CD8-positive, alpha-beta memory T cell (primary cell): ENCODE measurements at regions not wholly inside any gene's neighbourhood (a gene's known extent, or its start where the extent isn't known, plus 50 kb on each side); places are given as distances from the start of the nearest gene placed in this dataset.

ENCODE experiments used
- CTCF ChIA-PET: fragments of 350-600 bp; sonication (Branson Sonifier 250); formaldehyde crosslinking; loops from one replicate; lab custom pipeline; 2021; ENCODE audit warnings: antibody characterized with exemption; lab: Charles Lee
- POLR2A ChIA-PET: fragments of 350-600 bp; sonication (Branson Sonifier 250); formaldehyde crosslinking; loops from one replicate; lab custom pipeline; 2021; ENCODE audit warnings: antibody characterized with exemption; lab: Charles Lee
- DNase-seq, 5 donors: peaks; one replicate each; pipeline versions ENCODE4 v3.0.0 to v3.0.0-alpha.2; 2020 to 2022; ENCODE audit warnings: mixed read lengths in 1 of 5
- H3K27ac ChIP-seq: one replicate; pipeline ENCODE4 v1.7.0; 2013; ENCODE audit warnings: low read depth, mild to moderate bottlenecking, low read length, moderate library complexity
- H3K27me3 ChIP-seq: 2 replicates; pipeline ENCODE4 v1.7.0; 2013; ENCODE audit warnings: low read length, mild to moderate bottlenecking; ENCODE audit not compliant: insufficient read depth, poor library complexity, severe bottlenecking
- H3K36me3 ChIP-seq: 2 replicates; pipeline ENCODE4 v1.7.0; 2013; ENCODE audit warnings: mild to moderate bottlenecking, low read length, moderate library complexity; ENCODE audit not compliant: insufficient read depth
- H3K4me1 ChIP-seq: 2 replicates; pipeline ENCODE4 v1.7.0; 2013; ENCODE audit warnings: mild to moderate bottlenecking, low read length, moderate library complexity; ENCODE audit not compliant: insufficient read depth
- H3K4me3 ChIP-seq: 2 replicates; pipeline ENCODE4 v1.7.0; 2013; ENCODE audit warnings: mild to moderate bottlenecking, low read length
- H3K9me3 ChIP-seq: 2 replicates; pipeline ENCODE4 v1.7.0; 2013; ENCODE audit warnings: mild to moderate bottlenecking, low read length
- H3K27ac Mint-ChIP-seq, 8 donors: one replicate each; pipeline ENCODE4 v1.8.0; 2020 to 2021; ENCODE audit warnings: mixed read lengths in 8 of 8, mild to moderate bottlenecking in 6 of 8, inconsistent platforms in 3 of 8, moderate library complexity in 3 of 8
- H3K27me3 Mint-ChIP-seq, 2 donors: one replicate each; pipeline ENCODE4 v1.8.0; 2020 to 2021; ENCODE audit warnings: mixed read lengths in 2 of 2, mild to moderate bottlenecking in 1 of 2, moderate library complexity in 1 of 2
- H3K36me3 Mint-ChIP-seq, 3 donors: one replicate each; pipeline ENCODE4 v1.8.0; 2020 to 2021; ENCODE audit warnings: mixed read lengths in 3 of 3, inconsistent platforms in 1 of 3, mild to moderate bottlenecking in 1 of 3
- H3K4me1 Mint-ChIP-seq, 3 donors: one replicate each; pipeline ENCODE4 v1.8.0; 2020 to 2021; ENCODE audit warnings: mixed read lengths in 3 of 3, inconsistent platforms in 1 of 3, mild to moderate bottlenecking in 1 of 3
- H3K4me3 Mint-ChIP-seq, 7 donors: one replicate each; pipeline ENCODE4 v1.8.0; 2020 to 2021; ENCODE audit warnings: mixed read lengths in 7 of 7, mild to moderate bottlenecking in 6 of 7, moderate library complexity in 4 of 7, inconsistent platforms in 2 of 7
- H3K9me3 Mint-ChIP-seq, 5 donors: one replicate each; pipeline ENCODE4 v1.8.0; 2020 to 2022; ENCODE audit warnings: mixed read lengths in 5 of 5, mild to moderate bottlenecking in 3 of 5, moderate library complexity in 2 of 5, inconsistent platforms in 1 of 5

DNA sequence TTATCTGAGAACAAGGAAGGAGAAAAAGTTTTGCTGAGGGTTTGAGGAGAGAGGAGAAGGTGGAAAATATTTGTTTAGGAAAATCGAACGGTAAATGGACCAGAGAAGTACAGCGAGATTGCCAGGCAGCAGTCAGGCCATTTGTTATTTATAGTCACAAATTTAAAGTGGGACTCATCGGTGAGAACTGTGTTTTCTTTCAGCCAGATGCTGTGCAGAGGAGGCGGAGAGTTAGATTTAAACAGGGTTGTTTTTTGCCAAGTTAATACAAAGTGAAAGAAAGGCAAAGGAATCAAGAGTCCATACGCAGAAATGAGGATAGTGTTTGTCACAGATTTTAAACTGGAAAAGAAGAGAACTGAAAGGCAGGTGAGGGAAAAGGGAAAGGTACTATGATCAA lies 200.6 kb upstream of the CNOT2 start:
- Mint-ChIP-seq H3K9me3 (no peaks in the 10 kb centered on the region), H3K4me3 (no peak overlapping the region), H3K4me1 (no peaks in the 10 kb centered on the region), H3K27ac (no peak overlapping the region), H3K27me3 (peaks cover 3 to 4% of the 10 kb centered on the region in 2 donors), H3K36me3 (no peaks in the 10 kb centered on the region)
- Histone ChIP-seq H3K27ac (no peak overlapping the region), H3K4me1 (no peaks in the 10 kb centered on the region), H3K9me3 (no peaks in the 10 kb centered on the region), H3K27me3 (no peaks in the 10 kb centered on the region), H3K36me3 (no peaks in the 10 kb centered on the region), H3K4me3 (no peak overlapping the region)
- no peak for DNase-seq
- CTCF ChIA-PET = no interaction called here
- POLR2A ChIA-PET = no interaction called here

DNA sequence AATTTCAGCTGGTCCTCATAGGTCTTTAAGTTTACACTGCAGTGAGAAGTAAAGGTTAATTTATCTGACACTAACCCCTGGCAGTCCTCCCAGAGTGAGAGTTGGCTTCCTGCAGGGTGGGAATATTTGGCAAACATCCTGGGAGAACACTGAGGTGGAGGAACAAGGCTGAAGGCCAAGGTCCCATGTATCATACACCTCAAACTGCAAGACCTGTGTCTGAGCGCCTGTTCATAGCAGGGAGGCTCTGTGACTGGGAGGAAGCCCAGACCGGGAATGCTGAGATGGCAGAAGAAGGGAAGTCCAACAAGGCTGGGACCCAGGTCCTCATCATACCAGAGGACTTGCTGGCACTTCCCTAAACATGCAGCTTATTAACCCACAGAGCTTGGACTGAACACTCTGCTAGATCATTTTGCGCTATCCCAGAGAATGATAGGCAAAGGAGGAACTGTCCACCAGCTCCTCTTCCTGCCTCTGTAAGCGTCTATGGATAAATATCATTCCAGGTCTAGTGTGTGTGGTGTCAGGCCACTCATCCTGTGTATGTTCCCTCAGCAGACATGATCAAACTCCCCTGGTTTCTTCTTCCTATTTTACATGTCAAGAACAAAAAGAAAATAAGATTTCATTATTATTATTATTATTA lies 199.6 kb upstream of the CNOT2 start:
- Histone ChIP-seq H3K27me3 (no peaks in the 10 kb centered on the region), H3K4me3 (no peak overlapping the region), H3K9me3 (no peaks in the 10 kb centered on the region), H3K4me1 (no peaks in the 10 kb centered on the region), H3K27ac (no peak overlapping the region), H3K36me3 (no peaks in the 10 kb centered on the region)
- H3K27ac Mint-ChIP-seq = peak overlapping the region in 1 of 8 donors; percentile 61
- POLR2A ChIA-PET = no interaction called here
- H3K4me1 Mint-ChIP-seq = no peaks in the 10 kb centered on the region
- DNase-seq = no peak
- H3K9me3 Mint-ChIP-seq = no peaks in the 10 kb centered on the region
- H3K27me3 Mint-ChIP-seq = peaks cover 3 to 4% of the 10 kb centered on the region in 2 donors
- no peaks in the 10 kb centered on the region for H3K36me3 Mint-ChIP-seq
- no peak overlapping the region for H3K4me3 Mint-ChIP-seq
- CTCF ChIA-PET = no interaction called here

DNA sequence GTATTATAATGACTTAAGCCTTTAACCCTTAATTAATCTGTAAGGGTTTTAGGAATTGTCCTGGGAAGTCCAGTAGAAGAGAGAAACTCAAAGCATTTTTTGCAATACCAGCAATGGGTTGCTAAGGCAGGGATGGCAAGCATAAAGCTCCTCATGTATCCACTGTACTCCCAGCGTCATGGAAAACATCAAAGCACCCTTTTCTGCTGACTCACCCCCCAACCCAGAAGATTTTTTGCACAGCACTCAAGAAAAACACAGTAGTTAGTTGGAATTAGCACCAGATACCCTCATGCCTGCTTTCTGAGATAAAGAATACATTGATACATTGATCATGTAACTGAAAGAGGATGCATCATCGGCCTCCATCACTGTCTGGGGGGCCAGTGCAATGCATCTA lies 199.1 kb upstream of the CNOT2 start:
- H3K36me3 Mint-ChIP-seq = no peaks in the 10 kb centered on the region
- Histone ChIP-seq H3K27me3 (no peaks in the 10 kb centered on the region), H3K9me3 (no peaks in the 10 kb centered on the region), H3K4me3 (no peak overlapping the region), H3K27ac (no peak overlapping the region), H3K36me3 (no peaks in the 10 kb centered on the region), H3K4me1 (no peaks in the 10 kb centered on the region)
- no peak overlapping the region for H3K4me3 Mint-ChIP-seq
- DNase-seq = no peak
- no peak overlapping the region for H3K27ac Mint-ChIP-seq
- H3K4me1 Mint-ChIP-seq = peaks cover 0 to 4% (median 3%) of the 10 kb centered on the region in 3 donors
- peaks cover 3 to 4% of the 10 kb centered on the region in 2 donors for H3K27me3 Mint-ChIP-seq
- POLR2A ChIA-PET = no interaction called here
- CTCF ChIA-PET = no interaction called here
- H3K9me3 Mint-ChIP-seq = no peaks in the 10 kb centered on the region

DNA sequence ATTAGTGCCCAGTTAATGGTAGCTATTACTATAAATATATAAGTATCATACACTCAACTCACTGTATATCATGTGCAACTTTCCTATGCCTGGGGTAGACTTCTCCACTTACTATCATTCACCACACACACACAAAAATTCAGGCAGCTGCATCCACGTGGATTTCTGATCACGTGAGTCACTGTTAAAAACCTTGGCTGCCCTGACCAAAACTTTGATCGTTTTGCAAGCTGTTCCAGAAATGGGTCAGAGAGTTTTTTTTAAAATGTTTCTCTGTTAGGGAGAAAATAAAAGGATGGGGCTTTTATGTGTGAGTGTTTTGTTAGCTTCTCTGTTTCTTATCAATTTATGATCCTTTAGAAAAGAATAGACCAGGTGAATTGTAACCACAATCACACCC lies 198.2 kb upstream of the CNOT2 start:
- Mint-ChIP-seq H3K9me3 (no peaks in the 10 kb centered on the region), H3K27me3 (peaks cover 3 to 4% of the 10 kb centered on the region in 2 donors), H3K4me3 (no peak overlapping the region), H3K27ac (no peak overlapping the region), H3K36me3 (no peaks in the 10 kb centered on the region), H3K4me1 (peaks cover 4 to 12% (median 11%) of the 10 kb centered on the region in 3 donors)
- Histone ChIP-seq H3K27ac (no peak overlapping the region), H3K27me3 (no peaks in the 10 kb centered on the region), H3K4me3 (no peak overlapping the region), H3K4me1 (no peaks in the 10 kb centered on the region), H3K36me3 (no peaks in the 10 kb centered on the region), H3K9me3 (no peaks in the 10 kb centered on the region)
- ChIA-PET CTCF (no interaction called here), POLR2A (no interaction called here)
- DNase-seq = no peak

DNA sequence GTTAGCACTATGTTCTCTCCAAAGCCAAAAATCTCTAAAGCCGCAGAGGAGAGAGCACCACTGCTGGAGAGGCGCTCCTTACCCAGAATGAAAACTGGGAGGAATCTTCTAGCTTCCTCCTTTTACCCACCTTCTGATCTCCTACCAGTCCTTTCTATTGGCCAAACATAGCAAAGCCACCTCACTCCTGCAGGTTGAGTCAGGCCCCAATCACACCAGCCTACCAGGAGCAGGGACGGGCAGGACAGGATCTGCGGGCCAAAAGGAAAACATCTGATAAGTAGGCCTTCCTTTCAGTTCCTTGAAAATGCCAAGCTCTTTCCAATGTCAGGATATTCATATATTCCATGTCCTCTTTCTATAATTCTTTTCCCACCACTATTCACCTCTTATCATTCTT lies 197.7 kb upstream of the CNOT2 start:
- Mint-ChIP-seq H3K4me3 (no peak overlapping the region), H3K27me3 (peaks cover 3 to 4% of the 10 kb centered on the region in 2 donors), H3K9me3 (no peaks in the 10 kb centered on the region), H3K36me3 (no peaks in the 10 kb centered on the region), H3K4me1 (peaks cover 9 to 17% (median 15%) of the 10 kb centered on the region in 3 donors), H3K27ac (no peak overlapping the region)
- Histone ChIP-seq H3K4me1 (peaks cover 4% of the 10 kb centered on the region), H3K36me3 (no peaks in the 10 kb centered on the region), H3K4me3 (no peak overlapping the region), H3K27ac (no peak overlapping the region), H3K9me3 (no peaks in the 10 kb centered on the region), H3K27me3 (no peaks in the 10 kb centered on the region)
- ChIA-PET POLR2A (no interaction called here), CTCF (no interaction called here)
- no peak for DNase-seq

DNA sequence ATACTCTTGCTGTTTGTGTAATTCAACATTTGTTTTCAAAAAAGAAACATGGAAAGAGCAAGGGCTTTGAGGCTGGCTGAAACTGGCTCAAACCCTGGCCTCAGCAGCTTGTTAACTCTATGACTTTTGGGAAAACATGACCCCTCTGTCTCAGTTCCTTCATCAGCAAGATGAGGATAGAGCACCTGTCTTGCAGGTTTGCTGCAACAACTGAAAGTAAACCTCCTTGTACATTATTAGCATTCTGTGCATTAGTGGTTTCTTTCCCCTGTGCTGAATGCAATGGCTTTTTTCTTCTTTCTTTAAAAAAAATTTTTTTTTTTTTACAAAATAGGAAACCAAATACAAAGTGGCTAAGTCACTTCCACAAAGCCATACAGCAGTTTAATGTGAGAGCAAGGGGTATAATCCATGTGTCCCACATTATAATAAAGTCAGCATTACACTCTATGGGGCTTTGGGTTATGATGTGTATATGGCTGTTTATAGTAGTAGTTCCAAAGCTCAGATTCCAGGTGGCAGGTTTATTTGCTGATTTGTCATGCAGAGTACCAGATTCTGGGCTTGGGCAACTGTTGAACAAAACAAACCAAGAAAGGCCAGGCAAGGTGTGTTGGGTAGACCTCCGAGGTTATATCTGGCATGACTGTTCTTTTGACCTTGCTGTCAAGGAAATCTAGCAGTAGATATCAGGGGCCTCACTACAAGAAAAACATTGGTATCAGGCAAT lies 194.5 kb upstream of the CNOT2 start:
- H3K4me1 Mint-ChIP-seq = peaks cover 10 to 22% (median 17%) of the 10 kb centered on the region in 3 donors
- ChIA-PET CTCF (no interaction called here), POLR2A (no interaction called here)
- no peaks in the 10 kb centered on the region for H3K9me3 Mint-ChIP-seq
- H3K27me3 Mint-ChIP-seq = peaks cover 0 to under 1% of the 10 kb centered on the region in 2 donors
- no peak overlapping the region for H3K4me3 Mint-ChIP-seq
- H3K27ac Mint-ChIP-seq = peak overlapping the region in 3 of 8 donors; percentile 15 to 32 (median 25)
- no peak overlapping the region for H3K4me3 ChIP-seq
- H3K9me3 ChIP-seq = no peaks in the 10 kb centered on the region
- no peak for DNase-seq
- H3K4me1 ChIP-seq = peaks cover 4% of the 10 kb centered on the region
- no peaks in the 10 kb centered on the region for H3K36me3 ChIP-seq
- H3K36me3 Mint-ChIP-seq = no peaks in the 10 kb centered on the region
- H3K27ac ChIP-seq = no peak overlapping the region
- H3K27me3 ChIP-seq = no peaks in the 10 kb centered on the region

DNA sequence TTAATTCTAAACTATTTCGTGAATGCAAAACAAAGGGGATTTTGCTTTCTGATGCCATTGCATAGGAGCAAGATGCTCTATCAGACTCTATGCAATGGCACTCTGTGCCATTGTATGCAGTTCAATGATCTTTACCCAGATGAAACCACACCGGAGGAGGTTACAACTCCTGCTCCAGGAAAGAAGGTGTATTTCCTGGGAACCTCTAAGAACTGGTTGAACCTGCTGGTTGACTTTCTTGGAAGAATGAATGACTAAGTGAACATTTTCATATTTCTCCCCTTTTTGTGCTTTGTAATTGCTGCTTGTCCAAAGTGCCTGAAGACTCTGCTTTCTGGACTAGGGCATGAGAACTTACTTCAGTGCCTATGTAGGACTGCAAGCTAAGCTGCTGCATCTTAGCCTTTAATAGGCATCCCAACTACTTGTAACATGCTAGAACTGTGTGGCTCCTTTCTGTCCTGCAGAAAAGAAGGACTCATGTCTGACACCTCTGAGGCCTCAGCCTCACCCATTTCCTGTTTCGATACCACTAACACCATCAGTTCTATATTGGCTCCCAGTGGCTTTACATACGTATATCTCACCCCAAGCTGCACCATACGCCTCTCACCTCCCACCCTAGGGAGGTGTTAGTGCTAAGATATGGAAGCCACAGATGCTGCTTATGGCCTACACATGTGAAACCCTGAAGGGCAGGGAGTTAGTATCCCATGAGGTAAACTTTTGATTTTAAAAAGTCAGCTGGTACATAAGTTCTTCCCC lies 193.5 kb upstream of the CNOT2 start:
- Histone ChIP-seq H3K36me3 (no peaks in the 10 kb centered on the region), H3K9me3 (no peaks in the 10 kb centered on the region), H3K4me1 (peaks cover 4% of the 10 kb centered on the region), H3K27ac (no peak overlapping the region), H3K27me3 (no peaks in the 10 kb centered on the region), H3K4me3 (no peak overlapping the region)
- peak overlapping the region in 6 of 8 donors; percentile 4 to 87 (median 18) for H3K27ac Mint-ChIP-seq
- DNase-seq = peak in 3 of 5 donors; percentile 14 to 55 (median 44)
- ChIA-PET CTCF (no interaction called here), POLR2A (no interaction called here)
- no peaks in the 10 kb centered on the region for H3K9me3 Mint-ChIP-seq
- peak overlapping the region in 1 of 7 donors; percentile 6 for H3K4me3 Mint-ChIP-seq
- no peaks in the 10 kb centered on the region for H3K36me3 Mint-ChIP-seq
- H3K4me1 Mint-ChIP-seq = peaks cover 10 to 22% (median 17%) of the 10 kb centered on the region in 3 donors
- H3K27me3 Mint-ChIP-seq = peaks cover 0 to 3% of the 10 kb centered on the region in 2 donors

DNA sequence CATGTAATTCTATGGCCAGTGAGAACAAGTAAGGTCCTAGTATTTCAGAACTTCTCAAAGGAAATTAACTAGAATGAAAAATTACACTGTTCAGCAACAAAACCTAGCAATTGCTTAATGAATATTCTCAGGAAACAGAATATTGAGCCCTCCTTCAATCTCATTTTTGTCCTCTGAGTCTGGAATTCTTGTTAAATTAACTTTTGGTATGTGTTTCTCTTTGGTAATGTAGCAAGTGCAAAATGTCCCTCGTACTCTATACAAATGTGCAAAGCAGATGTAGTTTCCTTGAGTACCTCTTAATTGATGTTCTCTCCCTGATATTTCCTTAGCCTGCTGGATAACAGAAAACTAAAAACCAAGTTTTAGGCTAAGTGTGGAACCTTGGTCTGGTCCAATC lies 190.8 kb upstream of the CNOT2 start:
- Mint-ChIP-seq H3K27me3 (peaks cover 0 to 11% of the 10 kb centered on the region in 2 donors), H3K27ac (no peak overlapping the region), H3K4me3 (no peak overlapping the region), H3K36me3 (no peaks in the 10 kb centered on the region), H3K4me1 (peaks cover 10 to 22% (median 17%) of the 10 kb centered on the region in 3 donors), H3K9me3 (no peaks in the 10 kb centered on the region)
- H3K9me3 ChIP-seq = no peaks in the 10 kb centered on the region
- CTCF ChIA-PET = no interaction called here
- H3K4me1 ChIP-seq = peaks cover 4% of the 10 kb centered on the region
- H3K27me3 ChIP-seq = no peaks in the 10 kb centered on the region
- no peaks in the 10 kb centered on the region for H3K36me3 ChIP-seq
- H3K27ac ChIP-seq = no peak overlapping the region
- no peak overlapping the region for H3K4me3 ChIP-seq
- DNase-seq = no peak
- POLR2A ChIA-PET = no interaction called here
